Endothelial cell (in vitro differentiated cells): ENCODE measurements at regions not wholly inside any gene's neighbourhood (a gene's known extent, or its start where the extent isn't known, plus 50 kb on each side); places are given as distances from the start of the nearest gene placed in this dataset.

Source experiments
- DNase-seq: peaks from one replicate; pipeline ENCODE4 v3.0.0; 2021; ENCODE audit warnings: low spot score
- H3K27ac Mint-ChIP-seq: one replicate; pipeline ENCODE4 v1.8.0; 2021; ENCODE audit warnings: mixed read lengths, inconsistent platforms; ENCODE audit not compliant: unreplicated experiment
- H3K27me3 Mint-ChIP-seq: one replicate; pipeline ENCODE4 v1.8.0; 2021; ENCODE audit warnings: mild to moderate bottlenecking, moderate library complexity, mixed read lengths, inconsistent platforms; ENCODE audit not compliant: unreplicated experiment
- H3K36me3 Mint-ChIP-seq: one replicate; pipeline ENCODE4 v1.8.0; 2021; ENCODE audit warnings: mild to moderate bottlenecking, low read depth, mixed read lengths, inconsistent platforms; ENCODE audit not compliant: unreplicated experiment
- H3K4me1 Mint-ChIP-seq: one replicate; pipeline ENCODE4 v1.8.0; 2021; ENCODE audit warnings: mild to moderate bottlenecking, mixed read lengths, inconsistent platforms; ENCODE audit not compliant: unreplicated experiment
- H3K4me3 Mint-ChIP-seq: one replicate; pipeline ENCODE4 v1.8.0; 2021; ENCODE audit warnings: mild to moderate bottlenecking, mixed read lengths, inconsistent platforms; ENCODE audit not compliant: unreplicated experiment
- H3K9me3 Mint-ChIP-seq: one replicate; pipeline ENCODE4 v1.8.0; 2021; ENCODE audit warnings: mixed read lengths, inconsistent platforms; ENCODE audit not compliant: unreplicated experiment
- TF ChIP-seq, protein P1 (sequence below): fragments of 200-600 bp; sonication (generic); IDR thresholded peaks from one replicate; pipeline ENCODE4 v1.5.0; 2021; ENCODE audit warnings: antibody characterized with exemption; ENCODE audit not compliant: unreplicated experiment

GRCh38 chr11:134554106-134554505 lies 142.1 kb upstream of the B3GAT1 start:
- no peak for DNase-seq
- H3K27me3 Mint-ChIP-seq = peaks cover 2% of the 10 kb centered on the region
- no peaks in the 10 kb centered on the region for H3K9me3 Mint-ChIP-seq
- no peak overlapping the region for H3K4me3 Mint-ChIP-seq
- H3K27ac Mint-ChIP-seq = no peak overlapping the region
- H3K36me3 Mint-ChIP-seq = no peaks in the 10 kb centered on the region
- TF ChIP-seq, protein P1, sequence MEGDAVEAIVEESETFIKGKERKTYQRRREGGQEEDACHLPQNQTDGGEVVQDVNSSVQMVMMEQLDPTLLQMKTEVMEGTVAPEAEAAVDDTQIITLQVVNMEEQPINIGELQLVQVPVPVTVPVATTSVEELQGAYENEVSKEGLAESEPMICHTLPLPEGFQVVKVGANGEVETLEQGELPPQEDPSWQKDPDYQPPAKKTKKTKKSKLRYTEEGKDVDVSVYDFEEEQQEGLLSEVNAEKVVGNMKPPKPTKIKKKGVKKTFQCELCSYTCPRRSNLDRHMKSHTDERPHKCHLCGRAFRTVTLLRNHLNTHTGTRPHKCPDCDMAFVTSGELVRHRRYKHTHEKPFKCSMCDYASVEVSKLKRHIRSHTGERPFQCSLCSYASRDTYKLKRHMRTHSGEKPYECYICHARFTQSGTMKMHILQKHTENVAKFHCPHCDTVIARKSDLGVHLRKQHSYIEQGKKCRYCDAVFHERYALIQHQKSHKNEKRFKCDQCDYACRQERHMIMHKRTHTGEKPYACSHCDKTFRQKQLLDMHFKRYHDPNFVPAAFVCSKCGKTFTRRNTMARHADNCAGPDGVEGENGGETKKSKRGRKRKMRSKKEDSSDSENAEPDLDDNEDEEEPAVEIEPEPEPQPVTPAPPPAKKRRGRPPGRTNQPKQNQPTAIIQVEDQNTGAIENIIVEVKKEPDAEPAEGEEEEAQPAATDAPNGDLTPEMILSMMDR = no peak
- no peaks in the 10 kb centered on the region for H3K4me1 Mint-ChIP-seq

GRCh38 chr11:134552749-134553148 lies 140.7 kb upstream of the B3GAT1 start:
- TF ChIP-seq, protein P1 = no peak
- peaks cover 2% of the 10 kb centered on the region for H3K27me3 Mint-ChIP-seq
- H3K27ac Mint-ChIP-seq = no peak overlapping the region
- no peak for DNase-seq
- H3K4me3 Mint-ChIP-seq = no peak overlapping the region
- H3K4me1 Mint-ChIP-seq = no peaks in the 10 kb centered on the region
- no peaks in the 10 kb centered on the region for H3K36me3 Mint-ChIP-seq
- no peaks in the 10 kb centered on the region for H3K9me3 Mint-ChIP-seq

GRCh38 chr11:134545521-134545920 lies 133.5 kb upstream of the B3GAT1 start:
- H3K27me3 Mint-ChIP-seq = peaks cover 5% of the 10 kb centered on the region
- H3K36me3 Mint-ChIP-seq = no peaks in the 10 kb centered on the region
- TF ChIP-seq, protein P1 = no peak
- H3K9me3 Mint-ChIP-seq = no peaks in the 10 kb centered on the region
- no peak overlapping the region for H3K27ac Mint-ChIP-seq
- no peak overlapping the region for H3K4me3 Mint-ChIP-seq
- H3K4me1 Mint-ChIP-seq = peaks cover 7% of the 10 kb centered on the region
- no peak for DNase-seq

- H3K36me3 Mint-ChIP-seq = no peaks in the 10 kb centered on the region
- H3K4me1 Mint-ChIP-seq = peaks cover 7% of the 10 kb centered on the region
Observed at GRCh38 chr11:134544095-134544815, 132.2 kb upstream of the B3GAT1 start.

GRCh38 chr11:134543645-134544044 lies 131.6 kb upstream of the B3GAT1 start:
- peaks cover 8% of the 10 kb centered on the region for H3K27me3 Mint-ChIP-seq
- TF ChIP-seq, protein P1 = no peak
- H3K4me3 Mint-ChIP-seq = no peak overlapping the region
- H3K4me1 Mint-ChIP-seq = peaks cover 9% of the 10 kb centered on the region
- H3K9me3 Mint-ChIP-seq = no peaks in the 10 kb centered on the region
- H3K36me3 Mint-ChIP-seq = no peaks in the 10 kb centered on the region
- H3K27ac Mint-ChIP-seq = no peak overlapping the region
- no peak for DNase-seq

More at GRCh38 chr11:134544095-134544815, 132.2 kb upstream of the B3GAT1 start:
- Mint-ChIP-seq H3K27me3 (peaks cover 8% of the 10 kb centered on the region), H3K4me3 (no peak overlapping the region), H3K9me3 (no peaks in the 10 kb centered on the region), H3K27ac (no peak overlapping the region)
- DNase-seq = no peak
- TF ChIP-seq, protein P1 = no peak
